AML-193 (cell line): ENCODE measurements at regions not wholly inside any gene's neighbourhood (a gene's known extent, or its start where the extent isn't known, plus 50 kb on each side); places are given as distances from the start of the nearest gene placed in this dataset.
"Not testable (repeated sequence)": the region's sequence is repeated elsewhere in the genome, so short reads cannot be mapped to it uniquely, and the experiment has no call there.

ENCODE experiments used
- DNase-seq, 2 experiments: peaks; one replicate each; lab custom pipeline; 2025; lab: John Stamatoyannopoulos, UW

GRCh38 chr4:13984991-13985800 is 357.7 kb upstream of the BOD1L1 start:
- DNase-seq, result peak; percentile 47 to 74

- DNase-seq, result no peak
Measured at GRCh38 chr4:13985837-13986236, 358.3 kb upstream of the BOD1L1 start.

- DNase-seq, result no peak
Measured at GRCh38 chr4:13986548-13986947, 359.0 kb upstream of the BOD1L1 start.

DNA sequence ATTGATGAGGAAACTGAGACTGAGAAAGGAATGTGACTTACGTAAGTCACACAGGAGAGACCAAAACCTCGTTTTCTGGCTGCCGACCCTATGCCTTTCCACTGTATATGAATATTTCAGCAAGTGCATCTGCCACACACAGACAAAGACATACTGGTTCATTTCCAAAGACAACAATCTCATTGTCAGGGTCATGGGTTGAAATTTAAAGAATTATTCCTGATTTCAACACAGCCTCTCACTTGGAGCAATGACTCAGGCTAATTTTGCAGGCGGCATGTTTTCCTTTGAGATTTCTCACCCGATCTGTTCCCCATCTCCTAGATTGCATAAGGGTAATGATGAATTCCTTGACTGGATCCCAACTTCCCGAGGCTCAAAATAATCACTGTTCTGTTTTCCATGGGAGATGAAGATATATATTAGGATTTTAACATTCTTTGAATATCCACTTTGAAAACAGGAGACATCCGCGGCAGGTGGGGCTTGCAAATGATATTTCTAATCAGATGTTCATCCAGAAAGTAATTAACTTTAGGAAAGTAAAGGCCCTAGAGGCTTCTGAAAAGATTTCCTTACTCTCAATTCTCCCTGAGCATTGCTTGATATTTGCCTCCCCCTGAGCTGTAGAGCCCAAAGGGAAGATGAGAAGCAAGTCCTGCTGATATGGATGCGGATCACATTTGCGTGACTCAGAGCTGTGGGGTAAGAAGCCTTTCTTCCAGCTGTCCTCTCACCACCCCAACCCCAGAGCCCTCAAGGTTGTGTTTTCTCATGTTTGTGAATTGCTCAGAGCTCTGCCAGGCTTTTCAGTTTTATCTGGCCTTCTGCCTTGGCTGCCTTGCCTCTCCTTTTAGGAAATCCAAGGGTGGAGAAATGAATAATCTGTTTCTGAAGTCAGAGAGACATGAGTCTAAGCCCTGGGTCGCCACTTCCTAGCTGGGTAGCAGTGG is 361.1 kb upstream of the BOD1L1 start:
- DNase-seq, result no peak

DNA sequence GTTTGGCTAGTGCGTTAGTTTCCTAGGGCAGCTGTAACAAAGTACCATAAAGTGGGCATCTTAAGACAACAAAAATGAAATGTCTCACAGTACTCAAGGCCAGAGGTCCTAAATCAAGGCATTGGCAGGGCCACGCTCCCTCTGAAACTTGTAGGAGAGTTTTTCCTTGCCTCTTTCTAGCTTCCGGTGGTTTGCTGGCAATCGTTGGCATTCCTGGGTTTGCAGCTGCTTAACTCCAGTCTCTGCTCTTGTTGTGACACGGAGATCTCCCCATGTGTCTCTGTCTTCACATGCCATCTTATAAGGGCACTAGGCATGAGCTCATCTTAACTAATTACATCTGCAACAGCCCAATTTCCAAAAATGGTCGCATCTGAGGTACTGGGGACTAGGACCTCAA is 362.0 kb upstream of the BOD1L1 start:
- no peak for DNase-seq

DNA sequence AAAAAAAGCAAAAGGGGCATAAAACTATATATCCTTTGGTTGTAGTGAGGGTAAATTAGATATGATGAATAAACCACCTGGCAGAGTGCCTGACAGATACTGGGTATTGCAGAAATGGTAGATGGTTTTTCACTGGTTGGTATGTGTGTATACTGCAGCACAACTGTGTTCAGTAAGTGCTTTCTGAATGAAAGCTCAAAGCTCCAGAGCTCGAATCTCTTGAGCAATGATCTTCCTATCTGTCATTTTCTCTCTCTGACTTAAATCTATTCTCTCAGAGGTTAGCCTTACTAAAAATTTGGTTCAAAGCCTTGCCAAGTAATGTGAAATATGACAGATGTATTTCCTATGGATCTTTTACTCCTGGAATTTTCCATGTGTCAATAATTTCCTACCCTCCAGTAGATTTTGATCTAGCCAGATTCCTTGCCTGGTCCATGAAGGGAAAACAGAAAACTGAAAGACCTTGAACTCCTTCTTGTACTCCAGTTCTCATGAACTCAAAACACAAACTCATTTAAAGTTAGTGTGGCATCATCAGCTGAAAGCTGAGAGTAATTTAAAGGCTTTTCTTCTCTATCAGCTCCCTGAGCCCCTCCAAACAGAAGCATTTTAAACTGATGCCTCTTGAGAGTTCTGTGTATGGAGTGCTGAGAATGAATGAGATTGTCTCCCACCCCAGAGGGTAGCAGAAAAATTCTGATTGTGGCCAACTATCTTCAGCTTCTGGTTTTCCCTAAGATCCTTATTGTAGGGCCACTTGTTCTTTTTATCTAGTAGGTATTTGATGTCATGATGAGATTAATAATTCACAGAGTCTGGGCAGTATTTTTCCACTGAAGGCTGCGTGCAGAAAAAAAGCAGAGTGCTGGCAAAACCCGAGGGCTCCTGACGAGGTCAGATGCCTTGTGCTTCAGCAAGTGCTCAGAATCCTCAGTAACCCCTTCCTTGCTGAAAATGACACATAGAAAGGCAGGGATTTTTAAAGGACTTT is 363.4 kb upstream of the BOD1L1 start:
- DNase-seq, result no peak

- DNase-seq, result no peak
Measured at GRCh38 chr4:13992041-13992440, 364.5 kb upstream of the BOD1L1 start.

DNA sequence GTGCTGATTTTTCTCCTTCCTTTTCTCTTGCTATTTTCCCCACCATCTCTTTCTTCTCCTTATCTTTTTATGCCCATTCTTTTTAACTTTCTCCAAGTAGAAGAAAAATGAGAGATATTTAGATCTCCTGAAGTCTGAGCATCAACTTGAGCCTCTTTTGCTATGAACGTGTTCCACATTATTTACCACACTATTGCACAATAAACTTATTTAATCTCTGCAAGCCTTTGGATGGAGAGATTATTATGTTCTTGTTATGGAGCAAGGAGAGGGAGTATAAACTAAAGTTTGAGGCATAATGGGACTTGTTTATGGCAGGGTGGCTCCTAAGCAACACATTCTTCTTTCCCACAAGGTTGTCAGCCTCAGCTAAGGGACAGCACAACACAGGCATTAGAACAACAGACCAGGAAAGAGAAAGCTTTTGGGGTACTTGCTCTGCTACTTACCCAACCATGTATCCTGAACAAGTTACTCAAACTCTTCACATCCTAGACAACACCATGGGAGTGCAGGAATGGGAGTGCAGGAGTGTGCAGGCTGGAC is 365.5 kb upstream of the BOD1L1 start:
- no peak for DNase-seq

GRCh38 chr4:13994016-13994415 is 366.5 kb upstream of the BOD1L1 start:
- no peak for DNase-seq

GRCh38 chr4:13998850-13999445 is 371.4 kb upstream of the BOD1L1 start:
- DNase-seq, result no peak

DNA sequence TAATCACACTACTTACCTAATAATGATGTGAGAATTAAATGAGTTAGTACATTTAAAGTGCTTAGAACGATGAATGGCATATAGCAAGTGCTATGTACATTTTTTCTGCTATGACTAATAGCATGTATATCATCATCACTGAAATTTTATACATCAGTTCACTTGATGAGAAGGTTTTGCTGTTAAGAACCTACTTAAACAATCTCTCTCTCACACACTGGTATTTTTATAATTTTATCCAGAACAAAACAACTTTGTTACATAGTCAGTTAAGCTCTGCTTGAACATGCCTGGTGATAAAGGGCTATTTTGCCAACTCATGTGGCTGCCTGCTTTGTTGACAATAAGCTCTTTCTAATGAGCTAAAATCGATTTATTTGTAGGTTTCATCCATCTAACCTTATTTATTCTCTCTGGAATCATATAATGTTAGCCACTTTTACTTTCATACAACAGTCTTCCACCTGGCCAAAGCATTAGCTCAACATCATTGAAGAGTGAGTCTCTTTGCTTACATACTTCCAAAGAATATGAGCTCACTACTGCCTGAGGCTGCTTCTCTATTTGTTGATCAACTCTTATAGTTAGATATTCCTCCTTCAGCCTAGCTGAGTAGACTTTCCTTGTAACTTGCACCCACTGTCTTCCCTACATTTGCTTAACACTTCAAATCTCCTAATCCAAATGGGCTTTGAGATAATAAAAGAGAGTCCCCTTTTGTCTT is 372.7 kb upstream of the BOD1L1 start:
- no peak for DNase-seq

DNA sequence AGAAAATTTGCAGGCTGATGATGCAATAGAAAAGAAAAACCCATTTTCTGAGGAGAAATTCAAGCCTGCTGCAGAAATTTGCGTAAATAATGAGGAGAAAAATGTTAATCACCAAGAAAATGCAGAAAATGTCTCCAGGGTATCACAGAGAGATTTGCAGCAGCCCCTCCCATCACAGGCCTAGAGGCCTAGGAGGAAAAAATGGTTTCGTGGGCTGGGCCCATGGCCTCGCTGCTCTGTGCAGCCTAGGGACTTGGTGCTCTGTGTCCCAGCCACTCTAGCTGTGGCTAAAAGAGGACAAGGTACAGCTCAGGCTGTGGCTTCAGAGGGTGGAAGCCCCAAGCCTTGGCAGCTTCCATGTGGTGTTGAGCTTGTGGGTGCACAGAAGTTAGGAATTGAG is 374.8 kb upstream of the BOD1L1 start:
- DNase-seq, result not testable (repeated sequence)

DNA sequence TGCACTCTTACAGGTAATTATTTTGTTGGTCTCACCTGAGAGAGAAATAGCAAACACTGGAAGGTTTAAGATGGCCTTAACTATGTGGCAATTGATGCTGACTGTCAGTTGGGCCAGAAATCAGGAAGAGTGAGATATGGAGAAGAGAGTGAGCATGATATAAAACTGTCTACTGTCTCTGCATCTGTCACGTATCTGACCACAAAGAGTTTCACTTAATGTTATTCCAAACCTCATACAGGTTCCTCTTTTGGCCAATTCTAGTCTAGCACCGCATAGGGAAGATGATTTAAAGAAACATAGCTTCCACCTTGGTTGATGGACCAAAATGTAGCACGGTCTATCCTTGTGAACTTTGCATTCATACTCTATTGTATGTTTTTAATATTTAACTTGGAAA is 381.0 kb upstream of the BOD1L1 start:
- peak; percentile 61 to 62 for DNase-seq

GRCh38 chr4:14018191-14018853 is 390.8 kb upstream of the BOD1L1 start:
- no peak for DNase-seq

DNA sequence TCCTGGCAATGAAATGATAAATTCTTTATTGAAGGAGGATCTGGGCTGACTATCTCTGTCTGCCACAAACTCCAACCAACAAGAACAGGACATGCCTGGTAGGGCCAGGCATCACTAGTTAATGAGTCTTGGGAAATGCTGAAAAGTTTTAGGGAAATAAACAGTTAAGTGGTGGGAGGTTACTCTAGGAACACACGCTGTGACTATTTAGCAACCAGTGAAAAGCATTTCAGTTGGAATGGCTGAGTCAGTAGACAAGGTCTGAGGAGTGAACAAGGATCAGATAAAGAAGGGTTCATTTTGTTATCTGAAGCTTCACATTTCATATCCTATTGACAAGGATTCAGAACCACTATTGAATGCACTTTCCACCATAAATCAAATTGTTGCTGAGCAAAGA is 394.9 kb upstream of the BOD1L1 start:
- no peak for DNase-seq

- DNase-seq, result no peak
Measured at GRCh38 chr4:14023036-14023435, 395.5 kb upstream of the BOD1L1 start.

- no peak for DNase-seq
Measured at GRCh38 chr4:14023896-14024295, 396.4 kb upstream of the BOD1L1 start.

DNA sequence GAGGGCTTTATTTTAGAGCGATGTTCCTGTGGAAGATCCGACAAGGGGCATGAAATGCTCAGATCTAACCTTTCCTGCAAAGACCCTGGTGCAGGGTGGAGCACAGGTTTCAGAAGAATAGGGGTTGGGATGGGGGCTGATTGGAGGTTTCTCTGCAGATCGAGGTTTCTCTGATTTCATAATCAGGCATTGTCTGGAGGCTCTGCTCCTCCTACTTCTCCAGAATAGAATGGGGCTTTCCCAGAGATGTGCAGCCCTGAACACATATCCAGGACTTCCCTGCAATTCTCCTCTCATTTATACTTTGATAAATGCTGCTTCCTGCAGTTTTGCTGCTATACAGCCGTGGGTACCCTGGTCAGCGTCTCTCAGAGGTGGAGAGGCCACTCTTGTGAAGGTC is 397.6 kb upstream of the BOD1L1 start:
- no peak for DNase-seq

- DNase-seq, result no peak
Measured at GRCh38 chr4:14025891-14026290, 398.4 kb upstream of the BOD1L1 start.

- DNase-seq, result no peak
Measured at GRCh38 chr4:14028862-14029261, 401.3 kb upstream of the BOD1L1 start.
